ENCODE measurements at regions not wholly inside any gene's neighbourhood (a gene's known extent, or its start where the extent isn't known, plus 50 kb on each side); places are given as distances from the start of the nearest gene placed in this dataset.

DNA sequence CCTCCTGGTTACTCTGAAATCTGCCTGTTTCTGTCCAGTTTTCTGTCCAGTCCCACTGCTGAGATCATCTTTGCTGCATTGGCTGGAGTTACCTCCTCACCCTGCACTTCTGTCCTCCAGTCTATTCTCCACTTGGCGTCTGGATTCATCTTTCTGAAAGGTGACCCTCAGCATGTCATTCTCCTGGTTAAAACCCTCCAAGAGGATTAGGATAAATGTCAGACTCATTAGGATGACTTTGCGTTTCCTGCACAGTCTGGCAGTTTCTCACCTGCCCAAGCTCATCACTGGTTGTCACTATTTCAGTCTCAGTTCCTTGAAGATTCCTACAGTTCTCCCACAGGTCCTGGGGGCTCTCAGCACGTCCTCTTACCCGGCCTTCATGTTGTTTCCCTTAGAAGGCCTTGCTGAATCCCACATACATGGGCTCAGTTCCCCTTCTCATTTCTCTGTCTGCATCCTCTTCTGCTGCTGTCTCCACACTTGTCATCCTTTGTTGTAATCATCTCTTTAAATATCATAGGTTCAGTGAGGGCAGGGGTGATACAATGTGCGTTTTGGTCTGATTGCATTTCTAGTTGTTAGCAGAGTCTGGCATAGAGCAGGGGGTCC, 374.8 kb downstream of the QKI start:
- Histone ChIP-seq H3K9ac (no peak overlapping the region), H3K79me2 (ENCODE audit: insufficient read depth) (no peaks in the 10 kb centered on the region), H3F3A (ENCODE audit: insufficient read depth) (no peaks in the 10 kb centered on the region), H4K20me1 (ENCODE audit: insufficient read depth) (no peaks in the 10 kb centered on the region), H3K27me3 (replicated peaks; ENCODE audit: insufficient read depth) (no peaks in the 10 kb centered on the region), H3K4me2 (ENCODE audit: unreplicated experiment) (no peak overlapping the region), H3K9me2 (ENCODE audit: insufficient read depth) (no peaks in the 10 kb centered on the region), H2AFZ (no peak overlapping the region), H3K4me3 (no peak overlapping the region), H3K27ac (no peak overlapping the region), H3K9me3 (ENCODE audit: low read depth) (no peaks in the 10 kb centered on the region), H3K4me1 (ENCODE audit: insufficient read depth) (no peaks in the 10 kb centered on the region), H3K36me3 (ENCODE audit: low read depth) (no peaks in the 10 kb centered on the region)
- DNase-seq = no peak
- 57 to 67% methylated on average over 5 of the region's 5 CpGs for WGBS, 2 experiments (ENCODE audit: low coverage in 1 of 2, low lambda C conversion rate in 2 of 2, missing lambda C conversion rate in 2 of 2)
- in situ Hi-C loops (cut with MboI) = no loop called here
- no peak for TF ChIP-seq EZH2 (IDR thresholded peaks at IDR 0.05; ENCODE audit: insufficient read depth, poor library complexity, severe bottlenecking)
- TF ChIP-seq EZH2phosphoT487 (IDR thresholded peaks at IDR 0.05; ENCODE audit: insufficient read depth, low read depth) = no peak

DNA sequence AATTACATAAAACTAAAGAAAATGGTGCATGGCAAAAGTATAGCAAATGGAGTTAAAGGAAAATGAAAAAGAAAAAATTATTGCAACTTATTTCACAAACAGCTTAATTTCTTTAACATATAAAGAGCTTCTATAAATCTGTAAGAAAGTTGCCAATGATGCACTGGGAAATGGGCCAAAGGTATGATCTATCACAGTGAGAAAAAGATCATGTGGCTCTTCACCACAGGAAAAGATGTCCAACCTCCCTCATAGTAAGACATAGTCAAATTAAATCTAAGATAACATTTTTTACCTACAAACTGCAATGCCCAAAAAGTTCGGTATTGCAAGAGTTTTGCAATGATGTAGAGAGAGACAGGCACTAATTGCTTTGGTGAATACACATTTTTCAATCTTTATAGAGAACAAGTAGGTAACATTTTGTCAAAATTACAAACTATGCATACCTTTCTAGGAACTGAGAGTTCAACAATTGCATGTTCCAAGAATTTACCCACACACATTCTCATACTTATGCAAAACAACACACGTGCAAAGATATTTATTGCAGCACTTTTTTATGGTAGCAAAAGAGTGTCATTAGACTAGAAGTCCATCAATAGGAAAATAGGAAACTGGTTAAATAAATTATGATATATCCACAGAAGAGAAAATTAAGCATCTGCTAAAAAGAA, 372.6 kb downstream of the QKI start:
- Histone ChIP-seq H3K9me3 (ENCODE audit: low read depth) (no peaks in the 10 kb centered on the region), H3K9me2 (ENCODE audit: insufficient read depth) (no peaks in the 10 kb centered on the region), H3F3A (ENCODE audit: insufficient read depth) (no peaks in the 10 kb centered on the region), H3K4me1 (ENCODE audit: insufficient read depth) (no peaks in the 10 kb centered on the region), H3K36me3 (ENCODE audit: low read depth) (no peaks in the 10 kb centered on the region), H3K79me2 (ENCODE audit: insufficient read depth) (no peaks in the 10 kb centered on the region), H3K9ac (no peak overlapping the region), H3K4me2 (ENCODE audit: unreplicated experiment) (no peak overlapping the region), H2AFZ (no peak overlapping the region), H3K27me3 (replicated peaks; ENCODE audit: insufficient read depth) (no peaks in the 10 kb centered on the region), H3K4me3 (no peak overlapping the region), H3K27ac (no peak overlapping the region), H4K20me1 (ENCODE audit: insufficient read depth) (no peaks in the 10 kb centered on the region)
- 26 to 37% methylated on average over 2 of the region's 2 CpGs for WGBS, 2 experiments (ENCODE audit: low coverage in 1 of 2, low lambda C conversion rate in 2 of 2, missing lambda C conversion rate in 2 of 2)
- DNase-seq = no peak
- no peak for TF ChIP-seq EZH2phosphoT487 (IDR thresholded peaks at IDR 0.05; ENCODE audit: insufficient read depth, low read depth)
- in situ Hi-C loops (cut with MboI) = no loop called here

DNA sequence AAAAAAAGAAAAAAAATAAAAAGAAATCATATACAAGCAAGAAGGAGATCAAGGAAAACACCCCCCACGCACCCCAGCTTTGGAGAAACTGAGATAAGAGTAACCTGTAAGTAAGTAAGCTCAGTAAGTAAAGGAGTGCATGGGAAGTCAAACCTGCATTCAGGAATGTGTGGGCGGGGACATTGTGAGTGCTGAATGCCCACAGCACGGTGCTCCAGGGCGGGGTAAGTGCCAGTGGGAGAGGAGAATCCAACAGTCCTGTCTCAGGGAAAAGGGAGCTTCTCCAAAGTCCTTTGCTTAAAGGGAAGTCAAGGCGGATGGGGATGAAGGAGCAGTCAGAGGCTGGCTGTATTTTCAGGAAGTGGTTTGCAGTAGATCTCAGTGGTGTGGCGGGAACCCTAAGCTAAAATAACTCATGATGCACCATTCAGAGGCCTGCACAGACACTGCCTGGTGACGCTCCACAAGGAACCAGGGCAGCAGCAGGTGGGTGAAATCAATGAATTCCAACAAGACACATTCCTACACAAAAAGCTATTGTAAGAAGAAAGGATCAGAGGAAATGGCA, 368.0 kb downstream of the QKI start:
- no peak overlapping the region for H3K27ac ChIP-seq
- no peaks in the 10 kb centered on the region for H3K36me3 ChIP-seq (ENCODE audit: low read depth)
- no peaks in the 10 kb centered on the region for H4K20me1 ChIP-seq (ENCODE audit: insufficient read depth)
- in situ Hi-C loops (cut with MboI) = no loop called here
- no peak for TF ChIP-seq EZH2 (IDR thresholded peaks at IDR 0.05; ENCODE audit: insufficient read depth, poor library complexity, severe bottlenecking)
- no peak for TF ChIP-seq EZH2phosphoT487 (IDR thresholded peaks at IDR 0.05; ENCODE audit: insufficient read depth, low read depth)
- no peaks in the 10 kb centered on the region for H3K9me2 ChIP-seq (ENCODE audit: insufficient read depth)
- no peak overlapping the region for H3K9ac ChIP-seq
- no peak for DNase-seq
- no peaks in the 10 kb centered on the region for H3F3A ChIP-seq (ENCODE audit: insufficient read depth)
- no peak overlapping the region for H3K4me3 ChIP-seq
- H3K4me1 ChIP-seq (ENCODE audit: insufficient read depth) = no peaks in the 10 kb centered on the region
- WGBS, 2 experiments (ENCODE audit: low coverage in 1 of 2, low lambda C conversion rate in 2 of 2, missing lambda C conversion rate in 2 of 2) = 74 to 78% methylated on average over 7 of the region's 7 CpGs
- no peaks in the 10 kb centered on the region for H3K27me3 ChIP-seq (replicated peaks; ENCODE audit: insufficient read depth)
- H3K79me2 ChIP-seq (ENCODE audit: insufficient read depth) = no peaks in the 10 kb centered on the region
- H3K4me2 ChIP-seq (ENCODE audit: unreplicated experiment) = no peak overlapping the region
- no peak overlapping the region for H2AFZ ChIP-seq
- H3K9me3 ChIP-seq (ENCODE audit: low read depth) = no peaks in the 10 kb centered on the region

- no peaks in the 10 kb centered on the region for H3K4me1 ChIP-seq (ENCODE audit: insufficient read depth)
- no peaks in the 10 kb centered on the region for H3K9me3 ChIP-seq (ENCODE audit: low read depth)
- H3F3A ChIP-seq (ENCODE audit: insufficient read depth) = no peaks in the 10 kb centered on the region
- no peaks in the 10 kb centered on the region for H3K79me2 ChIP-seq (ENCODE audit: insufficient read depth)
- no peak overlapping the region for H3K4me2 ChIP-seq (ENCODE audit: unreplicated experiment)
- no peak overlapping the region for H3K27ac ChIP-seq
- no peak overlapping the region for H2AFZ ChIP-seq
- H4K20me1 ChIP-seq (ENCODE audit: insufficient read depth) = no peaks in the 10 kb centered on the region
- no peak for TF ChIP-seq EZH2 (IDR thresholded peaks at IDR 0.05; ENCODE audit: insufficient read depth, poor library complexity, severe bottlenecking)
- in situ Hi-C loops (cut with MboI) = no loop called here
- no peak overlapping the region for H3K4me3 ChIP-seq
- no peak overlapping the region for H3K9ac ChIP-seq
- H3K27me3 ChIP-seq (replicated peaks; ENCODE audit: insufficient read depth) = no peaks in the 10 kb centered on the region
- no peak for DNase-seq
- no peaks in the 10 kb centered on the region for H3K9me2 ChIP-seq (ENCODE audit: insufficient read depth)
- 2% methylated on average over 5 of the region's 5 CpGs for WGBS, 2 experiments (ENCODE audit: low coverage in 1 of 2, low lambda C conversion rate in 2 of 2, missing lambda C conversion rate in 2 of 2)
- no peaks in the 10 kb centered on the region for H3K36me3 ChIP-seq (ENCODE audit: low read depth)
Measured at GRCh38 chr6:163780994-163781393, 366.5 kb downstream of the QKI start.
